ENCODE measurements at regions not wholly inside any gene's neighbourhood (a gene's known extent, or its start where the extent isn't known, plus 50 kb on each side); places are given as distances from the start of the nearest gene placed in this dataset.

DNA sequence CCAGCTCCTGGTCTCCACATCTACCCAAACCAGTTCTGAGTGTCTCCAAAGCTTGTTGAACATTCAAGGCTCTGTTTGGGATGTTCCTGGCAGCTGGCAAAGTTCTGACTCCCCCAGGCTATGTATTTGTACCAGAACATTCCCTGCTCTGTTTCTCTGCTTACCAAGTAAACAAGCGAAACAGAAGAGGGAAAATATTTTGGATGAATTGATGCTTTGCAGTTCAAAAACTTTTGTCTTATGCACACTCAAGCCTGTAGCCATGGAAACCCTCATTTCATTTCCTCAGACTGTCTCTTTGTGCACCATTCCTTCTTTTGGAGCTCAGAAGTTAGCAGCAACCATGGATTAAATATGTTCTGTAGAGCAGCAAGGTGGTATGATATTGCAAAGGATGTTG, 145.8 kb downstream of the ACTL7B start:
- no peak for ATAC-seq

DNA sequence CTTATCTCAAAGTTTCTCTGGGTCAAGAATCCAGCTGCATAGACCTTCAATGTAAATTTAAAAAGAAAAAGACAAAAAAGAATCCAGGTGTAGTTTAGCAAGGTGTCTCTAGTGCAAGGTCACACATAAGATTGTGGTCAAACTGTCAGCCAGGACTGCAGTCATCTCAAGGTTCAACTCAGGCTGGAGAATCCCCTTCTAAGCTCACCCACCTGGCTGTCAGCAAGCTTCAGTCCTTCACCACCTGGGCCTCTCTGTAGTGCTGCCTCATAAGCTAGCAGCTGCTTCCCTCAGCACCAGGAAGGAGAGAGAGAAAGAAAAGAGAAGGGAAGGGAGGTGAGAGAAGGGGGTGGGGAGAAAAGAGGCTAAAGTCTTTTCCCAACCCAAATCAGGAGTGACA, 146.7 kb downstream of the ACTL7B start:
- no peak for ATAC-seq

DNA sequence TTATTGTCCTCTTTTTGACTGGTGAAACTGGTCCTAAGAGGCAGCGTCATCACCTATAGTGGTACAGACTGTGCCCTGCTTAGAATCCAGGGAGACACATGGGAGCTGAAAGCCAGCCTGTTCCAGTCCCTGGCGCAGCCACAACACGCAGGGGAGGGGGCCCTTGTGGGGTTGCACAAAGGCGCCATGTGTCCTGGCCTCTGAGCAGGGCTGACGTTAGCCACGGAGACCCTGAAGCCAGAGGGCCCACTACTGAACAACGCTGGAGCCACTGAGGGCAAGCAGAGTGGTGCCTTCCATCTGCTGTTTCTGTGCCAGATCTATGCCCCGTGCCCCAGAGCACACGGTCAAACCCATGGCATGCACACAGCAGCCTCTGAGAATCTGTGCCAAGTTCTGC, 147.3 kb downstream of the ACTL7B start:
- no peak for ATAC-seq

DNA sequence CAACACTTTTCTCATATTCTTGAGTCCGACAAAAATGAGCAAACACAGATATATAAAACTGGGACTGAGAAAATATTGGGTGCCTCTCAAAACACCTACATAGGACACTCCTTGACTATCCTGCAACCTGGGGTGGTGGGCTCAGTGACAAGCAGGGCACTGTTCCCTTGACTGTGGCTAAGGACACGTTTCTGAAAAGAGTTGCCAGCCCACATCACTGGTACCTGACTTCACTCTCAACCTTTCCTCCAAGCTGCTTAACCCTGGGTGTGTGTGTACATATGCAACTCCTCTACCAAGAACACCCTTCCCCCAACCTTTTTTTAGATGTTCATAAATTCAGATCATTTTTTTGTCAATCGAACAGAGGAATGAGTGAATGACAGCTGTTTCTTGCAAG, 148.7 kb downstream of the ACTL7B start:
- no peak for ATAC-seq

DNA sequence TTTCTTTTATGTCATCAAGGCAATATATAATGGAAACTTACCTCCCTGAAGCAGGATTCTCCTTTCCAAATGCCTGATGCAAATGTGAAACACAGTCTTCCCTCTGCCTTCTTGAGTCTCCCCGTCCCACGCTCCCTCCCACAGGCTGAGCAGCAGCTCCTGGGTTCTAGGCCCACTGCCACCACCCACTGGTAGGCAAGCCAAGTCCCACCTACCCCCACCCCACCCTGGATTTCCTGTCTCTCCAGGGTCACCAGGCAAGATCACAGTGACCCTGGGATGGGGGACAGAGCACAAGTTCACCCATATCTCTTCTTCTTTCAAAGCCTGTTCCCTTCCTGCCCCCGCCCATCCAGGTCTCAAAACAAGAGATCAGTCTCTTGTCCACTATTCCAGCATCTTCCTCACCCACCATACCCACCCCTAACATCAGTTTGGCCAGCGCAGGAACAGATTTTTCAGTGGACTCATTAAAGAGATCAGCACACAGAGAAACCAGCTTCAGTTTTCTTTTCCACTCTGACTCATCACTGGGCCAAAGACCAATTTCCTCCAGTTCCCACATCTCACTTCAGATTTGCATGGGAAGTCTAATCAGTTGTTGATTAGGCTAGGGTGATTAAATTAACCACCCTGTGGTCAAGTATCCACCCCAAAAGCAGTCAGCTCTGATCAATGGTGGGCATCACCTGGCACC, 151.5 kb downstream of the ACTL7B start:
- peak; percentile 34 for ATAC-seq

DNA sequence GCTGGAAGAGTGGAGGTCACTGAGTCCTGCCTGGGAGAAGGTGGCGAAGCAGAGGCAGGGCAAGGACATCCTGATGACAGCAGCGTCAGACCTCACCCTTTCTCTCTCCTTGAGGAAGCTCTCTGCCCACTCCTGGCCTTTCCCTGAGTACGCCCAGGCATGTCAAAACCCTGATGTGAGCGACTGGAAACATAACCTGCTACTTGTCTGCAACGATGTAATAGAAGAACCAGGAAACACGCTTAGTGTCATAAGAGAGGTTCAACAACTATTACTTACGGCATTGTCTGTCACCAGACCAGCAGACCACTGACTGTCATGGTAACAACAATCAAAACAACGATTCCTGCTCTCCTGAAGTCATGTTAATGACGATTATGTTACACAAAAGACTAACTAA, 152.4 kb downstream of the ACTL7B start:
- peak; percentile 91 for ATAC-seq

DNA sequence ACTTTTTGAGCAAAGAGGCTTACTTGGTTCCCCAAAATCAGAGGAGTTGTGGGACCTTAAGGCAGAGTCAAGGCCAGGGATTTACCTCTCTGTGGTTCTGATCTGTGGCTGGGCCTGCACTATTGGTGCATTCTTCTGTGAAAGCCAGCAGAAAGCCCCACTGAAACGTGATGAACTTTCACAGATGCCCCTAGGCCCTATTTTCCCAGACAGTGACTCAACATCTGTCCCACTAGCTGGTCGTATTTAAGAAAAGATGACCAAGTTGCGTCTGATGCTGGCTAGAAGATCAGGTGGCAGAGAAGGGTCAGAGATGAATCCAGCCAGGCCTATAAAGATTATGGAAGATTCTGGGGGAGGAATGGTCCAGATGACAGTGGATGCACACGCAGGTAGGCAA, 153.1 kb downstream of the ACTL7B start:
- ATAC-seq: no peak

DNA sequence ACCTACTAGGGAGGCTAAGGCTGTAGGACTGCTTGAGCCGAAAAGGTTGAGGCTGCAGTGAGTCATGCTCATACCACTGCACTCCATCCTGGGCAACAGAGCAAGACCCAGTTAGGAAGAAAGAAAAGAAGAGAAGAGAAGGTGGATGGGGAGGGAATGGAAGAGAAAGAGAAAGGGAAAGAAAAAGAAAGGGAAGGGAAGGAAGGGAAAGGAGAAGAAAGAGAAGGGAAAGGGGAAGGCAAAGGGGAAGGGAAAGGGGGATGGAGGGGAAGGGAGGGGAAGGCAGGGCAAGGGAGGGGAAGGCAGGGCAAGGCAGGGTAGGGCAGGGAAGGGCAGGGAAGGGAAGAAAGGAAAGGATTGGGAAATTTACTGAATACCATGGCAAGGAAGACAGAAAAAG, 157.0 kb downstream of the ACTL7B start:
- no peak for ATAC-seq

DNA sequence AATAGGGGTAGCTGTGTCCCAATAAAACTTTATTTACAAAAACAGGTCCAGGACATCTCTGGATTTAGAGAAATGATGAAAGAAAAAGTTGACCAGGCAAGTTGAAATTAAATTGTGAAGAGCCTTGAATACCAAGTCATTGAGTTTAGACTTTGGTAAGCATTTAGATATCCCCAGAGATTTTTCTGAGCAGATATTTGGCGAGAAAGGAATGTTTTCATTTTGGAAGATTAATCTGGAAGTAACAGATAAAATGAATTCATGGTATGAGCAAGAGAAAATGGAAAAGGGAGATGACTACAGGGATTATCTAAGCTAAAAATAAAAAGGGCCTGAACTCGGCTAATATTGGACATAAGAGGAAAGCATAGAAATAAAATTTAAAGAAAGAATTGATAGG, 157.6 kb downstream of the ACTL7B start:
- no peak for ATAC-seq

DNA sequence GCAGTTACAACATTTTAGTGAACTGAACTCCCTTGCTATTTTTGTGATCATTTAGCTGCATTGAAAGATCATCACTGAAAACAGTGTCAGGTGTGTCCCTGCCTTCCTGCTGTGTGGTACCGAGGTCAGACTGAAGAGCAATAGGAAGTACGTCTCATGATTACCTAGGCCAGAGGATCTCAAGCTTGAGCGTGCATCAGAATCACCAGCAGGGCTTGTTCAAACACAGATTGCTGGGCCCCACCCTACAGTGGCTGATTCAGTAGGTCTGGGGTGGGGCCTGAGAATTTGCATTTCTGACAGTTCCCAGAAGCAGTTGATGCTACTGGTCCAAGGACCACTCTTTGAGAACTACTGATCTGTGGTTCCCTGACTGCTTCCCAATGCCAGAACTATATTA, 159.6 kb downstream of the ACTL7B start:
- peak; percentile 82 for ATAC-seq

DNA sequence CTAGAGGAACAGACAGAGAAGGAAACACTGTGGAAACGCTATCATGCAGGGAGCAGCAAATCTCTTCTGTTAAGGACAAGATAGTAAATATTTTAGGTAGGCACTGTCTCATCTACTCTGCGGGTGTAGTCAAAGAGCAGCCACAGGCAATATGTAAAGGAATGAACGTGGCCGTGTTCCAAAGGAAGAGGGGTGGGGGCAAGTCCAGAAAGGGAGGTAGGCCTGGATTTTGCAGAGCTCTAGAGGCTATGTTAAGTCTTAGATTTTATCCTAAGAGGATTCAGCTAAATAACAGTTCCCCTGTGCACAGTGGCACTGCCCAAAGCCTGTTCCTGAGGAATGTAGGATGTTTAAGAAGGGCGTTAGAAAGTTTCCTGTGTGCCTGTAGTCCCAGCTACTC, 161.6 kb downstream of the ACTL7B start:
- peak; percentile 50 for ATAC-seq

DNA sequence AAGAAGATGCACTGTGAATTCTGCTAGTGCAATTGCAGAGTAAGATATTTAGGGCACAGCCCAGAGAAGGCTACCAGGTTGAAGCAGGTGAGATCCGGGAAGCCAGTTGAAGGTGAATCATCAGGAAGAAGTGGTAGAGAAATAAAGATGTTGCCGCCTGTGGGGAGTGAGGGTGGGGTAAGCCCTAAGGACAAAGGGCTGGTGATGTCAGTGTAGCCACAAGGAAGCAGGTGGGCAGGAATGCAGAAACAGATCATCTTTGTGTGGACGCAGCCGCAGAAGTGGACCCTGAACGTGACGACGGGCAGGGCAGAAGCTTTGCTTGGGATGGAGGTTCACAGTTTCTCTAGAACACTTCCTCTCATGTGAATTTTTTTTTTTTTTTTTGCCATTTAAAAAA, 164.2 kb downstream of the ACTL7B start:
- peak; percentile 88 for ATAC-seq

DNA sequence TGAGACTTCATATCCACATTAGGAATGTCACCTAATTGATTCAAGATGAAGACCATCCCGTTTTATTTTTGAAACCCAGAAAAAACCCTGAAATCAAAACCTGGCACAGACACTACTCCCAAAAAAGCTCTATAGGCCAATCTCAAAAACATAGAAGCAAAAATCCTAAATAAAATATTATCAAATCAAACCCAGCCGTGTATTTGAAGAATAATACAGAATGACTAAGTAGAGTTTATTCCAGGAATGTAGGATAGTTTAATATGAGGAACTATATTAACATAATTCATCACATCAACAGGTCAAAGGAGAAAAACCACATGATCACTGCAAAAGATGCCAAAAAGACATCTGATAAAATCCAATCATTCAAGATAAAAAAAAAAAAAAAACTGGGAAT, 167.1 kb downstream of the ACTL7B start:
- ATAC-seq: no peak

DNA sequence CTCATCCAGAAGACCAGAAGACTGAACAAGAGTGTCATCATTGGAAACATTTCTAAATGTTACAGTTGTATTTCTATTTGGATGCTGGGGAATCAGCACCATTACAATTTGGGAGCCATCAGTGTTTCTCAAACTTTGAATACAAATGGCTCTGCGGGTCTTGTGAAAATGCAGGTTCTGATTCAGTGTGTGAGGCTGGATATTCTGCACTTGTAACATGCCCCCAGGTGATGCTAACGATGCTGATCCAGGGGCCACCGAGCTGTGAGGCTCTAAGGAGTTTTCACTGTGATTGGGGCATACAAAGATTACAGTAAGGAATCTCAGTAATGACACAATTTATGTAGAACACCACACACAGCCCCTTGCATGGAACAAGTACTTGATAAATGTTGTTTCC, 167.7 kb downstream of the ACTL7B start:
- no peak for ATAC-seq

DNA sequence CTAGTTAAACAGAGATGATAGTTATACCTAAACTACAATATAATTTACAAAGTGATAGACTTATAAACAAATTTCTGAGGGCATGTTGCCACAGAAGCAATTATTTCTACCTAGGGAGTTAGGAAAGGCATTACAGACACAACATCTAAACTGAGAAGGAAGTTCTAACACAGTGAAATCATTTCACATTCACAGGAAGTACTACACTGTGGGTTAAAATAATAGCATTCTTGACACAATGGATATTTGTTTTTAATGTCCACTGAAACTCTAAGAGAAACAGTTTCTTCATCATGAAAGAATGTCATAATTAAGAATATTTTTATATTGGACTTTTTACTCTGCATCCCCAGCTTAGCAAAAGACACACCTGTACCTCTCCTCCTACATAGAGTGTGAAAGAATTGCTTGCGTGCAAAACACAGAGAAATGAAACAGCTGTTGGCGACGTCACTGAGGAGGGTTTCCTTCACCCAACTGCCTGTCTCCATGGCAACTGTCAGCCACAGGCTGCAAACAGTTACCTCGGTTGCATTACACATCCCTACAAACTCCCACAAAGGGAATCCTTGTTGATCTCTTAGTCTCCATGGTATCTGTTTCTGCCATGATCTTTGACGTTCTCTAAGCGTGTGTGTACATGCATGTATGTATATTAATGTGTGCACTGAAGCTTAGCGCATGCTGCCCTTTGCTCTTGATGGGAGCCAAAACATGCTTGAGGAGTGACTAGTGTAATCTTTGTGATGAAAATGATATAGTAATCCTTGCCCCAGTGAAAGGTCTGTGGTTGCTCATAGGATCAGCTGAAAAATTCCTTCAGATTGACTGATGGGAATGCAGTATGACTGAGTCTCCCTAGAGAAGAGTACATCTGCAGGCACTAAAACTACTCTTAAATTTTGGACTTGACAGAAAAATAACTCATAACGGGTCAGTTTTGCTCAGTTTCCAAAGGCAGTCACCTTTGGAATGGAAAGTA, 168.5 kb downstream of the ACTL7B start:
- peak; percentile 77 for ATAC-seq

DNA sequence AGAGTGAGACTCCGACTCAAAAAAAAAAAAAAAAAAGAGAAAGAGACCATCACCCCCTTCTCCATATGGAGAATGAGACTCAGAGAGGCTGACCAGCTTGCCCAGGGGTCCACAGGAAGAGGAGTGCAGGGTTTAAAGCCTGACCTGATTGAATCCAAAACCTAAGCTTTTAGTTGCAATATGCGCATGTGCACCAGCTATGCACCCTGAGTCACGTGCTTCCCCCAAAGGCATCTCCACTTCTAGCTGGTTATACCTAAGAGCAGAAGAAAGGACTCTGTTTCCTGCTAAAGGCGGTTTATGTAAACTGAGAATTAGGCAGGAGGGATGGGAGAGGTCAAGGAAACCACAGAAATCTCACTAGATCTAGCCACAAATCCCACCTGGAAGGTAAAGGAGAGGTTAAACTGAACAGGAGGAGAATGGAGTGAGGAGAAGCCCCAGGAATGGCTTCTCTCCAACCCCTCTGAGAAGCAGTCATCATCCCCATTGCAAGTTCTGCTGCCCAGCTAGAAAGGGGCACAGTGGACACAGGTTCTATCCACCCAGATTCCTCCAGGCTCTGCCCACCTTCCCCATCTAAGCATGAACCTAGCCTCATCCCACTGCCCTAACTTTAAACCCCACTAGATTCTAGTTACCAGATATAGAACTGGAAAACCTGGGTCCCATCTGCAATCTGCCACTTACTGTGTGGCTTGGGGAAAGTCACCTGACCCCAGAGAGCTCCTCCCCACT, 171.3 kb downstream of the ACTL7B start:
- ATAC-seq: no peak

DNA sequence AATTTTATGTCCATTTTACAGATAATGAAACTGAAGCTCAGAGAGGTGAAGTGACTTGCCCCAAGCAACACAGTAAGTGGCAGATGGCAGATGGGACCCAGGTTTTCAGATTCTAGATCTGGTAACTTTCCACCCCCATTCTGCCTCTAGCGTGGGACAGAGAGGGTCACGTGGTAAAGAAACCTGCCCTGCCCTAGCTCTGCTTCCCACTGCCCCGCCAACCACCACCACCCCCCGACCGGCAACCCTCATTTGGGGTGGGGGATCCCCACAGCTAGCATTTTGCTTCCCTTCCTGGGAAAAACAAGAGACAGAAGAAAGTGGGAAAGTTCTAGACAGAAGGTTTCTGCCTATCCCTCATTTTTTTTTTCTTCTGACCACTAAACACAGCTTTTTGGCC, 172.5 kb downstream of the ACTL7B start:
- no peak for ATAC-seq

DNA sequence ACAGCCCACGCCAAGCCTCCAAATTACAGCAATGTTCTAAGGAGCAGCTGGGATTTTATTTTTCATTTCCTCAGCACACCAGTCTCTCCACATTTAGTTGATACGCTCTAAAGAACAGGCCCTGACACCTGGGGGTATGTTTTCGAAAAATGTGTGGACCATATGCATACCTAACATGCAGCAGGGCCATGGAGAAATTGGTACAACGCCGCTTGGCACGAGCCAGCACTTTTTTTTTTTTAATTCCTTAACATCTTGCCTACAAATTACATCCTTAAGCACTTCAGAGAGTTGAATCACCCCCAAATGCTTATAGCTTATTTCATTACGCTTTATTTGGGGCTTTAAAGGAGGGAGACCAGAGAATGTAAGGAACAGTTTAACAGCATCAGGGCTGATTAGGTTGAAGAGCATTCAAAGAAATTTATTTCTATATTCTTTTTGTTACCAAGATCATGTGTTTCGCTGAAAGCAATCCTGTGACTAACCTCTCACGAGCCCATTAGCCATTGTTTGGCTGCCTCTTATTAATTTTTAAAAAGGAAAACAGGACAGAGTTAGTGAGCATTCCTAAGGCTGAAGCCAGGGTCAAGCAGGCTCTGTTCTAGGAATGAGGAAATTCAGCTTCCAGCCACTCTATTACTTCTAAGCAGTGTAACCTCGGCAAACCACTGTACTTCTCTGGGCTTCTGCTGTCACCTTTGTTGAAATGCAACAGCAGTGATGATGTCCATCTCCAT, 173.8 kb downstream of the ACTL7B start:
- ATAC-seq: no peak

DNA sequence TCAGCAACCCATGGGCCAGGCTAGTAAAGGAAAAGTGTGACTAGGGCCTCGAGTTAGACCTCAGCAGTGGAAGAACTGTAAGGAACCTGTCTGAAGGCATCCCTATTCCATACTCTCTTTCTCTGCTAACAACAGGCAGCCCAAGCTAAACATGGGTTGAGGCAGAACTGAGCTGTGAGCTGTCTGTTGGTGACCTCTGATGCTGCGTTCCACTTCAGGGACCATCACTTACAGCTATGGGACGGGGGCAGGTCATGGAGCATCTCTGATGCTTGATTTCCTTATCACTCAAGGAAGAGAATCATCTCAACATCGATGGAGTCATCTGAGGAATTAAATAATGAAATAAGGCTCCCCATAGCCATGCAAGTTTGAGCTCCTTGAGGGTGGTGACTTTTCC, 174.8 kb downstream of the ACTL7B start:
- no peak for ATAC-seq

DNA sequence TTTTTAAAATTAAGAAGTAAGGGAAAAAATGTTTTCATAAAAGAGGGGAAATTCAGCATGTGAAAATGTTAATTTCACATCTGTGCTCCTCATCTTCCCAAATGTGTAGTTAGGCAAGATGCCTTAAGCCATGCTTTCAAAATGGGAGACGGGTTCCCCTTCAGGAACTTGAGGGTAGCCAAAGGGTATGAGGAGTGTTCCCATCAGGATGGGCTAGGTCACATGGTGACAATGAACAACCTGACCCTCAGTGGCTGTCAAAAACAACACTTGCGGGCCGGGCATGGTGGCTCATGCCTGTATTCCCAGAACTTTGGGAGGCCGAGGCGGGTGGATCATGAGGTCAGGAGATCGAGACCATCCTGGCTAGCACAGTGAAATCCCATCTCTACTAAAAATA, 178.0 kb downstream of the ACTL7B start:
- ATAC-seq: no peak

DNA sequence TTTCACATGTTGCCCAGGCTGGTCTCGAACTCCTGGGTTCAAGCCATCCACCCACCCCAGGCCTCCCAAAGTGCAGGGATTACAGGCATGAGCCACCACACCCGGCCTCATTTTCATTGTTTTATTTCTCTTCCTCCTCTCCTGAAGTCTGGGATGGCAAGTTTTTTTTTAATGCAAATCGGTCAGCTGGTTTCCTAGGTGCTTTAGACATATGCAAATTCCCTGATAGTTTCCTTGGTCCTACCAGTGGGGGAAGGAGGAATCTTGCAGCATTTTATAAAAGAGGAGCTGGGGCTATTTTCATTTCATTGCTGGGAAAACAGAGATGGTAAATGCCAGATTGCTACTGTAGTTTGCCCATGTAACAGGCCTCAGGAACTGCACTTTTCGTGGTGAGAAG, 179.4 kb downstream of the ACTL7B start:
- ATAC-seq: no peak

DNA sequence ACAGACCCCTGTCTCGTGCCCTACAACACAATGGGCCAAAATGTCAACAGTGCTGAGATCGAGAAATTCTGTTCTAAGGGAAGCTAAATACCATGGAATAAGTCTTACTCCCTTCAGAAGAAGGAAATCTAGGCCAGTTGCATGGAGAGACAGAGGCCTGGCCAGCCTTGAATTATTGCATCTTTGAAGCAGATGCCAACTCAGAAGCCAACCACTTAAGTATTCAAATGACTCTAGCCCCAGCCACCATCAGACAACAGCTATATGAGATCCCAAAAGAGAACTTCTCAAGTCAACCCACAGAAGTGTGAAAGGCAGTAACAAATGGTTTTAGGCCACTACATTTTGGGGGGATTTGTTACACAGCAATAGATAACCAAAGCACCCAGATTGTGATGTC, 180.1 kb downstream of the ACTL7B start:
- ATAC-seq: no peak
